C4-2B (cell line): ENCODE measurements at regions not wholly inside any gene's neighbourhood (a gene's known extent, or its start where the extent isn't known, plus 50 kb on each side); places are given as distances from the start of the nearest gene placed in this dataset.

Experiments
- H3K27ac ChIP-seq: fragments of 450-650 bp; 2 replicates; pipeline ENCODE4 v1.5.1; 2017
- ZFX ChIP-seq: fragments of 450-650 bp; IDR thresholded peaks from 2 replicates; pipeline ENCODE4 v1.6.1; 2017
- TF ChIP-seq, protein P1 (sequence below): fragments of 450-650 bp; conservative IDR thresholded peaks from 2 replicates; pipeline ENCODE4 v1.5.1; 2017; ENCODE audit warnings: mild to moderate bottlenecking

DNA sequence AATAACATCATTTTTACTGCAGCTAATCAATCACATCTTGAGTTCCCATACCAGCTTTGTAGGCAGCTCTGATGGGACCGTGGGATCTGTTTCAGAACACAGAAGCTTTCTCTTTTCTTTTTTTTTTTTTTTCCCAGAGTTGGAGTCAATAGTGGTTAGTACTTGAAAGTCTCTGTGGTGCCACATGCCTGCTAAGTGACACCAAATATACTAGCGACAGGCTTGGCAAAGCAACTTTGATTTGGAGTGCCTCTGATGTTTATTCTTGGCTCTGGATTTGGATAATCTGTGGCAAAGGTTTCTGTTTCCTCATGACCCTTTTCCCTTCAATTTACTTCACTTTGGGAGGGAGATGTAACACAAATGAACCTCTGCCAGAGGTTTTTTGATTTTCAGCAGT is 681.4 kb upstream of the TENM4 start:
- TF ChIP-seq, protein P1, sequence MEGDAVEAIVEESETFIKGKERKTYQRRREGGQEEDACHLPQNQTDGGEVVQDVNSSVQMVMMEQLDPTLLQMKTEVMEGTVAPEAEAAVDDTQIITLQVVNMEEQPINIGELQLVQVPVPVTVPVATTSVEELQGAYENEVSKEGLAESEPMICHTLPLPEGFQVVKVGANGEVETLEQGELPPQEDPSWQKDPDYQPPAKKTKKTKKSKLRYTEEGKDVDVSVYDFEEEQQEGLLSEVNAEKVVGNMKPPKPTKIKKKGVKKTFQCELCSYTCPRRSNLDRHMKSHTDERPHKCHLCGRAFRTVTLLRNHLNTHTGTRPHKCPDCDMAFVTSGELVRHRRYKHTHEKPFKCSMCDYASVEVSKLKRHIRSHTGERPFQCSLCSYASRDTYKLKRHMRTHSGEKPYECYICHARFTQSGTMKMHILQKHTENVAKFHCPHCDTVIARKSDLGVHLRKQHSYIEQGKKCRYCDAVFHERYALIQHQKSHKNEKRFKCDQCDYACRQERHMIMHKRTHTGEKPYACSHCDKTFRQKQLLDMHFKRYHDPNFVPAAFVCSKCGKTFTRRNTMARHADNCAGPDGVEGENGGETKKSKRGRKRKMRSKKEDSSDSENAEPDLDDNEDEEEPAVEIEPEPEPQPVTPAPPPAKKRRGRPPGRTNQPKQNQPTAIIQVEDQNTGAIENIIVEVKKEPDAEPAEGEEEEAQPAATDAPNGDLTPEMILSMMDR, result no peak
- no peak for TF ChIP-seq ZFX
- no peak overlapping the region for H3K27ac ChIP-seq

GRCh38 chr11:80118073-80118472 is 677.2 kb upstream of the TENM4 start:
- H3K27ac ChIP-seq, result no peak overlapping the region
- TF ChIP-seq, protein P1, result no peak
- TF ChIP-seq ZFX, result no peak

GRCh38 chr11:80116796-80117195 is 676.0 kb upstream of the TENM4 start:
- TF ChIP-seq ZFX, result no peak
- TF ChIP-seq, protein P1, result no peak
- no peak overlapping the region for H3K27ac ChIP-seq

DNA sequence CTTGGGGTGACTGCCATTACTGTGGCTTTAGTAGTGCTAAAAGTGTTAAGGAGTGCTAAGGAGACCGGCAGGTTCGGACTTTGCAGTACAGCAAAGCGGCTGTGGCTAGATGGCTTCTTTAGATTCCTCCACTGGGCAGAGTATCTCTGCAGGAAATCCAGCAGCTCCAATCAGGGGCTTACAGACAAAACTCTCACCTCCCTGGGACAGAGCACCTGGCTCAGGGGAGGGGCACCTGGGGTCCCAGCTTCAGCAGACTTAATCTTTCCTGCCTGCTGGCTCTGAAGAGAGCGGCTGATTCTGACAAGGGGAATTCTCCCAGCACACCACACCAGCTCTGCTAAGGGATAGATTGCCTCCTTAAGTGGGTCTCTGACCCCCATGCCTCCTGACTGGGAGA is 668.8 kb upstream of the TENM4 start:
- no peak overlapping the region for H3K27ac ChIP-seq
- TF ChIP-seq, protein P1, result no peak
- no peak for TF ChIP-seq ZFX

DNA sequence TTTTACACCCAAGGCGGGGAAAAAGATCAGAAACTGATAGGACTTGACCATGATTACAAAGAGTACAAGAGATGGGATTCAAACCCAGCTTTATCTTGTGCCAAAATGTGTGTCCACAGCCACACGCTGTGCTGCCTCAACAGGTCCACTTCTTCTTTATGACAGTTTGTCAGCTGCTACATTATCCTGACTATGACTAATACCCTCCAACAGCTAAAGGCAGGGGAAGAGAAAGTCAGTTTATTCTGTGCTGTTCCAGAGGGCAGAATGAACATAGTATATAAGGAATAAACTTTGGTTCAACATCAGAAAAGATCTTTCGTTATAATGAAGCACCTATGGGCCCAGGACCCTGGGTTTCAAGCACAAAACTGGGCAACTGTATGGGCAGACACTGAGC is 668.2 kb upstream of the TENM4 start:
- no peak overlapping the region for H3K27ac ChIP-seq
- TF ChIP-seq, protein P1, result no peak
- no peak for TF ChIP-seq ZFX

GRCh38 chr11:80107415-80107814 is 666.6 kb upstream of the TENM4 start:
- no peak overlapping the region for H3K27ac ChIP-seq
- no peak for TF ChIP-seq ZFX
- TF ChIP-seq, protein P1, result peak; percentile 11

DNA sequence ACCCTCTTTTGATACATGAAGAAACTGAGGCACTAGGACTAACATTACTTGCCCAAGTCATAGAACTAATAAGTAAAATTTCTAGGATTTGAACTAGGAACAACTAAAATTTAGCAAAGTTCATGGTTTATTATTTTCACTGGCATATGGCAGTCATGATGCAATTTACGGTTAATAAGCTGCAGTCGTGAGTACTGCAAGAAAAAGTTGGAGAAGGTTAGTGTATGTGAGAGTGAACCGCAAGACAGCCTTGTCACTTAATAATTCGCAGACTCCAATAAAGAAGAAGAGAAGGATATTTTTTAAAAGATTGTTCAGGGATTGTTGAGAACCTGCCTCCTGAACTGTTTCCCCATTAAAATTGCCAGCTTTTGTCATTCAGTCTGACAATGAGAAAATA is 663.4 kb upstream of the TENM4 start:
- TF ChIP-seq, protein P1, result no peak
- no peak for TF ChIP-seq ZFX
- H3K27ac ChIP-seq, result no peak overlapping the region
